GM18873 (cell line): ENCODE measurements at regions not wholly inside any gene's neighbourhood (a gene's known extent, or its start where the extent isn't known, plus 50 kb on each side); places are given as distances from the start of the nearest gene placed in this dataset.
"Not testable (repeated sequence)": the region's sequence is repeated elsewhere in the genome, so short reads cannot be mapped to it uniquely, and the experiment has no call there.

Experiments used
- ATAC-seq: cut with Tn5 transposase; IDR thresholded peaks from one replicate; pipeline ENCODE4 v1.9.1; 2021; ENCODE audit warnings: mild to moderate bottlenecking, moderate library complexity, moderate number of reproducible peaks; ENCODE audit not compliant: unreplicated experiment, low FRiP score

- ATAC-seq, result not testable (repeated sequence)
Observed at GRCh38 chr1:206358771-206359170, 111.5 kb upstream of the IKBKE start.

- not testable (repeated sequence) for ATAC-seq
Observed at GRCh38 chr1:206359377-206359776, 110.9 kb upstream of the IKBKE start.

- not testable (repeated sequence) for ATAC-seq
Observed at GRCh38 chr1:206361978-206362543, 108.2 kb upstream of the IKBKE start.

GRCh38 chr1:206362994-206363393 lies 107.3 kb upstream of the IKBKE start:
- not testable (repeated sequence) for ATAC-seq

GRCh38 chr1:206365271-206365670 lies 105.0 kb upstream of the IKBKE start:
- ATAC-seq, result not testable (repeated sequence)

- ATAC-seq, result not testable (repeated sequence)
Observed at GRCh38 chr1:206366131-206366530, 104.1 kb upstream of the IKBKE start.

GRCh38 chr1:206366772-206367171 lies 103.5 kb upstream of the IKBKE start:
- ATAC-seq, result not testable (repeated sequence)

- ATAC-seq, result not testable (repeated sequence)
Observed at GRCh38 chr1:206367955-206368622, 102.2 kb upstream of the IKBKE start.

GRCh38 chr1:206374725-206375124 lies 95.6 kb upstream of the IKBKE start:
- not testable (repeated sequence) for ATAC-seq

- not testable (repeated sequence) for ATAC-seq
Observed at GRCh38 chr1:206375552-206375951, 94.7 kb upstream of the IKBKE start.

- not testable (repeated sequence) for ATAC-seq
Observed at GRCh38 chr1:206378506-206378905, 91.8 kb upstream of the IKBKE start.

- not testable (repeated sequence) for ATAC-seq
Observed at GRCh38 chr1:206379245-206379644, 91.0 kb upstream of the IKBKE start.

GRCh38 chr1:206380163-206380790 lies 90.0 kb upstream of the IKBKE start:
- ATAC-seq, result not testable (repeated sequence)

- ATAC-seq, result not testable (repeated sequence)
Observed at GRCh38 chr1:206380791-206381610, 89.3 kb upstream of the IKBKE start.

- ATAC-seq, result not testable (repeated sequence)
Observed at GRCh38 chr1:206384029-206384807, 86.1 kb upstream of the IKBKE start.

GRCh38 chr1:206384891-206385290 lies 85.4 kb upstream of the IKBKE start:
- ATAC-seq, result not testable (repeated sequence)

- ATAC-seq, result not testable (repeated sequence)
Observed at GRCh38 chr1:206387631-206388030, 82.6 kb upstream of the IKBKE start.

GRCh38 chr1:206391903-206392302 lies 78.4 kb upstream of the IKBKE start:
- ATAC-seq, result not testable (repeated sequence)

GRCh38 chr1:206397501-206397900 lies 72.8 kb upstream of the IKBKE start:
- ATAC-seq, result not testable (repeated sequence)

GRCh38 chr1:206398261-206398660 lies 72.0 kb upstream of the IKBKE start:
- ATAC-seq, result not testable (repeated sequence)
